NCI-H460 (cell line): ENCODE measurements at regions not wholly inside any gene's neighbourhood (a gene's known extent, or its start where the extent isn't known, plus 50 kb on each side); places are given as distances from the start of the nearest gene placed in this dataset.

Experiments used
- DNase-seq: peaks from one replicate; pipeline ENCODE4 v3.0.0-alpha.2; 2016; ENCODE audit warnings: low read depth; ENCODE audit errors: extremely low read depth

- no peak for DNase-seq
These were observed 127.6 kb downstream of the TDRD15 start for GRCh38 chr2:21251216-21251980.

GRCh38 chr2:21253311-21254027 is 129.7 kb downstream of the TDRD15 start:
- no peak for DNase-seq

- DNase-seq: no peak
These were observed 130.6 kb downstream of the TDRD15 start for GRCh38 chr2:21254170-21254965.

- no peak for DNase-seq
These were observed 132.2 kb downstream of the TDRD15 start for GRCh38 chr2:21256006-21256405.

GRCh38 chr2:21257621-21258020 is 133.9 kb downstream of the TDRD15 start:
- no peak for DNase-seq

GRCh38 chr2:21258082-21258481 is 134.3 kb downstream of the TDRD15 start:
- DNase-seq: no peak

- DNase-seq: no peak
These were observed 136.5 kb downstream of the TDRD15 start for GRCh38 chr2:21260311-21260710.

- no peak for DNase-seq
These were observed 137.8 kb downstream of the TDRD15 start for GRCh38 chr2:21261591-21261990.

GRCh38 chr2:21262426-21262940 is 138.7 kb downstream of the TDRD15 start:
- DNase-seq: no peak

GRCh38 chr2:21263622-21264021 is 139.9 kb downstream of the TDRD15 start:
- DNase-seq: no peak

- DNase-seq: no peak
These were observed 142.0 kb downstream of the TDRD15 start for GRCh38 chr2:21265752-21266151.

GRCh38 chr2:21267232-21267835 is 143.6 kb downstream of the TDRD15 start:
- DNase-seq: no peak

GRCh38 chr2:21268197-21268877 is 144.6 kb downstream of the TDRD15 start:
- no peak for DNase-seq

- DNase-seq: no peak
These were observed 145.1 kb downstream of the TDRD15 start for GRCh38 chr2:21268878-21269224.

GRCh38 chr2:21269382-21269781 is 145.6 kb downstream of the TDRD15 start:
- DNase-seq: no peak

- no peak for DNase-seq
These were observed 146.3 kb downstream of the TDRD15 start for GRCh38 chr2:21270083-21270491.

GRCh38 chr2:21270708-21271122 is 146.9 kb downstream of the TDRD15 start:
- no peak for DNase-seq

- DNase-seq: no peak
These were observed 152.4 kb downstream of the TDRD15 start for GRCh38 chr2:21276163-21276562.

- DNase-seq: no peak
These were observed 153.6 kb downstream of the TDRD15 start for GRCh38 chr2:21277068-21278056.
